ENCODE measurements at regions not wholly inside any gene's neighbourhood (a gene's known extent, or its start where the extent isn't known, plus 50 kb on each side); places are given as distances from the start of the nearest gene placed in this dataset.

GRCh38 chr13:76326343-76326742 is 559.9 kb downstream of the KCTD12 start:
- intact Hi-C loops (cut with DNase I), result no loop called here
- H3K27ac ChIP-seq, result no peak overlapping the region
- H3K4me3 ChIP-seq, result no peak overlapping the region
- 13 to 44% methylated on average over 1 of the region's 1 CpG for whole genome bisulfite sequencing, 2 donors
- H3K36me3 ChIP-seq (replicated peaks in 1 of 2; ENCODE audit: insufficient read depth in 1 of 2, low read depth in 2 of 2), result no peaks in the 10 kb centered on the region
- TF ChIP-seq CTCF (IDR thresholded peaks at IDR 0.05) (no peak), POLR2A (IDR thresholded peaks at IDR 0.05) (no peak)
- no peak for DNase-seq
- no peaks in the 10 kb centered on the region for H3K4me1 ChIP-seq
- no peaks in the 10 kb centered on the region for H3K27me3 ChIP-seq
- ATAC-seq, result no peak
- no peaks in the 10 kb centered on the region for H3K9me3 ChIP-seq

- intact Hi-C loops (cut with DNase I), result no loop called here
- no peak for ATAC-seq
These were observed 566.3 kb downstream of the KCTD12 start for GRCh38 chr13:76319921-76320320.

GRCh38 chr13:76316998-76317527 is 569.1 kb downstream of the KCTD12 start:
- Histone ChIP-seq H3K4me3 (no peak overlapping the region), H3K27me3 (no peaks in the 10 kb centered on the region), H3K9me3 (no peaks in the 10 kb centered on the region), H3K36me3 (replicated peaks in 1 of 2; ENCODE audit: insufficient read depth in 1 of 2, low read depth in 2 of 2) (no peaks in the 10 kb centered on the region), H3K4me1 (no peaks in the 10 kb centered on the region), H3K27ac (no peak overlapping the region)
- TF ChIP-seq POLR2A (IDR thresholded peaks at IDR 0.05) (no peak), CTCF (IDR thresholded peaks at IDR 0.05) (no peak)
- intact Hi-C loops (cut with DNase I), result no loop called here
- ATAC-seq (no peak), DNase-seq (no peak)

More at GRCh38 chr13:76319921-76320320, 566.3 kb downstream of the KCTD12 start:
- no peaks in the 10 kb centered on the region for H3K4me1 ChIP-seq
- no peaks in the 10 kb centered on the region for H3K36me3 ChIP-seq (replicated peaks in 1 of 2; ENCODE audit: insufficient read depth in 1 of 2, low read depth in 2 of 2)
- H3K27ac ChIP-seq, result no peak overlapping the region
- no peak for DNase-seq
- TF ChIP-seq CTCF (IDR thresholded peaks at IDR 0.05) (no peak), POLR2A (IDR thresholded peaks at IDR 0.05) (no peak)
- no peak overlapping the region for H3K4me3 ChIP-seq
- H3K27me3 ChIP-seq, result no peaks in the 10 kb centered on the region
- H3K9me3 ChIP-seq, result no peaks in the 10 kb centered on the region

- no peaks in the 10 kb centered on the region for H3K9me3 ChIP-seq
- 53 to 69% methylated on average over 6 of the region's 6 CpGs for WGBS, 2 donors
- no peak overlapping the region for H3K27ac ChIP-seq
- intact Hi-C loops (cut with DNase I), result no loop called here
- DNase-seq, result no peak
- H3K4me1 ChIP-seq, result no peaks in the 10 kb centered on the region
- H3K36me3 ChIP-seq (replicated peaks in 1 of 2; ENCODE audit: insufficient read depth in 1 of 2, low read depth in 2 of 2), result no peaks in the 10 kb centered on the region
- no peak for TF ChIP-seq POLR2A (IDR thresholded peaks at IDR 0.05)
- no peak overlapping the region for H3K4me3 ChIP-seq
- no peak for ATAC-seq
- no peaks in the 10 kb centered on the region for H3K27me3 ChIP-seq
These were observed 571.7 kb downstream of the KCTD12 start for GRCh38 chr13:76314495-76314894.

- no peaks in the 10 kb centered on the region for H3K27me3 ChIP-seq
- no peak for DNase-seq
- no peaks in the 10 kb centered on the region for H3K4me1 ChIP-seq
- H3K4me3 ChIP-seq, result no peak overlapping the region
- no peaks in the 10 kb centered on the region for H3K9me3 ChIP-seq
- intact Hi-C loops (cut with DNase I), result no loop called here
- 42 to 51% methylated on average over 4 of the region's 4 CpGs for WGBS, 2 donors
- H3K36me3 ChIP-seq (replicated peaks in 1 of 2; ENCODE audit: insufficient read depth in 1 of 2, low read depth in 2 of 2), result no peaks in the 10 kb centered on the region
- ATAC-seq, result no peak
- TF ChIP-seq POLR2A (IDR thresholded peaks at IDR 0.05) (no peak), CTCF (IDR thresholded peaks at IDR 0.05) (no peak)
- no peak overlapping the region for H3K27ac ChIP-seq
These were observed 579.1 kb downstream of the KCTD12 start for GRCh38 chr13:76307142-76307541.

All from body of pancreas (tissue), 4 donors.